ENCODE measurements at regions not wholly inside any gene's neighbourhood (a gene's known extent, or its start where the extent isn't known, plus 50 kb on each side); places are given as distances from the start of the nearest gene placed in this dataset.
A peak's percentile ranks its signal among the peaks of the same experiment; 100 is the strongest.

DNA sequence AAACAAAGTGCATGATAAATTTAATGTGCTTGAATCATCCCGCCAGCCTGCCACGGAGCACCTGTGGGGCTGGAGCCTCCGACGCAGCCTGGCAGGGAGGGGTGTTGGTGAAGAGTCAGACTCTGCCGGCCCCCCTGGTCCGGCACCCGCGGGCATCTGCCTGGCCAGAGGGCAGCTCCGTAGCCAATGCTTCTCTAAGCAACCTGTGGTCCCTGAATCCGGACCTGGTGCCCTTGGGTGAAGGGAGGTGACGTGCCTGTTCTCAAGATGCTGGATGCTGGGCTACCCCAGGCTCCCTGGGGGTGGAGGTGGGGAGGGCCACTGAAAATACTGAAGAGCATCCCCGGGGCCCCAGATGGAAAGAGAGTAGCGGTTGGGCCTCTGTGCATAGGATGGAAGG lies 158.6 kb upstream of the C14orf180 start:
- Mint-ChIP-seq H3K27ac (no peak overlapping the region), H3K4me3 (no peak overlapping the region), H3K27me3 (peaks cover 4% of the 10 kb centered on the region), H3K9me3 (no peaks in the 10 kb centered on the region), H3K4me1 (ENCODE audit: low read depth) (no peaks in the 10 kb centered on the region), H3K36me3 (ENCODE audit: low read depth) (no peaks in the 10 kb centered on the region)
- DNase-seq (peak in 1 of 14 experiments; percentile 17), ATAC-seq (ENCODE audit: poor library complexity) (no peak)
- no peaks in the 10 kb centered on the region for H3K4me1 ChIP-seq (ENCODE audit: insufficient read depth, low read length)
- intact Hi-C loops (cut with DNase I, micrococcal nuclease) = no loop called here
- TF ChIP-seq, protein P1, sequence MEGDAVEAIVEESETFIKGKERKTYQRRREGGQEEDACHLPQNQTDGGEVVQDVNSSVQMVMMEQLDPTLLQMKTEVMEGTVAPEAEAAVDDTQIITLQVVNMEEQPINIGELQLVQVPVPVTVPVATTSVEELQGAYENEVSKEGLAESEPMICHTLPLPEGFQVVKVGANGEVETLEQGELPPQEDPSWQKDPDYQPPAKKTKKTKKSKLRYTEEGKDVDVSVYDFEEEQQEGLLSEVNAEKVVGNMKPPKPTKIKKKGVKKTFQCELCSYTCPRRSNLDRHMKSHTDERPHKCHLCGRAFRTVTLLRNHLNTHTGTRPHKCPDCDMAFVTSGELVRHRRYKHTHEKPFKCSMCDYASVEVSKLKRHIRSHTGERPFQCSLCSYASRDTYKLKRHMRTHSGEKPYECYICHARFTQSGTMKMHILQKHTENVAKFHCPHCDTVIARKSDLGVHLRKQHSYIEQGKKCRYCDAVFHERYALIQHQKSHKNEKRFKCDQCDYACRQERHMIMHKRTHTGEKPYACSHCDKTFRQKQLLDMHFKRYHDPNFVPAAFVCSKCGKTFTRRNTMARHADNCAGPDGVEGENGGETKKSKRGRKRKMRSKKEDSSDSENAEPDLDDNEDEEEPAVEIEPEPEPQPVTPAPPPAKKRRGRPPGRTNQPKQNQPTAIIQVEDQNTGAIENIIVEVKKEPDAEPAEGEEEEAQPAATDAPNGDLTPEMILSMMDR (IDR thresholded peaks at IDR 0.05) = no peak
- POLR2A ChIA-PET = no interaction called here
- H3K4me3 ChIP-seq (ENCODE audit: low read length) = no peak overlapping the region
- no peaks in the 10 kb centered on the region for H3K9me3 ChIP-seq (ENCODE audit: control insufficient read depth in 1 of 2, insufficient read depth in 1 of 2, low read length in 2 of 2)
- H3K27ac ChIP-seq (ENCODE audit: low read depth in 1 of 2, low read length in 2 of 2) = no peak overlapping the region
- H3K27me3 ChIP-seq (ENCODE audit: control insufficient read depth in 1 of 2, insufficient read depth in 2 of 2, low read length in 2 of 2) = no peaks in the 10 kb centered on the region
- no peaks in the 10 kb centered on the region for H3K36me3 ChIP-seq (ENCODE audit: insufficient read depth, low read length)
- CTCF ChIA-PET = no interaction called here

DNA sequence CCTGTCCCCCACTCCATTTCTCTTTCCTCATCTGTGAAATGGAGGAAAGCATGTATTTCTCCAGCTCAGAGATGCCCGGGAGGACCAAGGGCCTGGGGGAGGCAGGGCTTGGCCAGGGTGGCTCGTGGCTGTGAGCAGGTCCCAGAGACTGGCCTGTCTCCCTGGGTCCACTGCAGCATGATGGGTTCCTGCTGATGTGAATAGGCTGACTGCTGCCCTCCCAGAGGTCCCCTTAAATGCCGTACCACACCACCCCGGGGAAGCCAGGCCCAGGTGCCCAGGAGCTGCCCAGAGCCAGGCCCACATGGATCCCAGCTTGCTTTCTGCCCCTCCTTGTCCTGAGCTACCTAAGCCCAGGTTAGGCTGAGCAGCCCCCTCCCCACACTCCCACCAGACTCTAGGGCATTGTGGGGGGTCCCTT lies 158.2 kb upstream of the C14orf180 start:
- H3K27ac Mint-ChIP-seq = no peak overlapping the region
- POLR2A ChIA-PET = no interaction called here

DNA sequence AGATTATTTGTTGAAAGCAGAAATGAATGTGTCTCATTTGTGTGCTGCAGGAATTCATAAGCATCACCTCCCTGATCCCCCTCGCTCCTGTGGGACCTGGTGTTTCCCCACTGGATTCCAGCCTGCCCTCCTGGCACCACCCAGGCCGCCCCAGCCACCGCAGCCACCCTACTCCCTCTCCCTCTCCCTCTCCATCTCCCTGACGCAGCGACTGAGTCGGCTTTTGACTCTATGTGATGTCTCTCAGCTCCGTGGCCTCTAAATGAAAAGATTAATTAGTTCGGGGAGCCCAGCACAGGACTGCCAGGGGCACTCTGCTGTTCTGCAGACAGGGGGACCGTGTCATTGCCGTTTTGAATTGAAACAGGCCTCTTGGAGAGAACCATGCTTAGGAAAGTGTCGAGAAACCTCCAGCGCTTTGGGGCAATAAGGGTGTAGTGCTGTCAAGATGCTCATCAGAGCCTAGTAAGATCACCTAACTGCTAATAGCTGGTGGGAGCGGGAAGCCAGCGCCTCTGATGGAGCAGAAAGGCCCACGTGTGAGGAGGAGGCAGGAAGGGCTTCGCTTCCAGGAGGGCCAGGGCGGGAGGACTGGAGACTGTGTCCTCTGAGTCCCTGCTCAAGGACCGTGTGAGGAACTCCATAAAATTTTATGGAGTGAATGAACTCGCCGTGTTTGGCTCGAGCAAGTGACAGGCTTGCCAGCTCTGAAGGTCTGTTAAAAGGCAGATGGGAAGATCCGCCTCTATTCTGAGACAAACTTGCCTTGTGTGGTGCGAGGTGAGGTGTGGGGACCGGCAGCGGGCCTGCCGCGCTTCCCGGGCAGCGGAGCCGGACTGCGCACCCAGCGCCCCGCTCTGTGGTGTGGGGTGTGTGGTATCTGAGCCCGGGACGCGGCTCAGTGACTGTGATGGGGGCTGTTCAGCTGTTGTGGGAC lies 157.4 kb upstream of the C14orf180 start:
- Histone ChIP-seq H3K27me3 (ENCODE audit: control insufficient read depth in 1 of 2, insufficient read depth in 2 of 2, low read length in 2 of 2) (no peaks in the 10 kb centered on the region), H3K4me3 (ENCODE audit: low read length) (no peak overlapping the region), H3K9me3 (ENCODE audit: control insufficient read depth in 1 of 2, insufficient read depth in 1 of 2, low read length in 2 of 2) (no peaks in the 10 kb centered on the region), H3K27ac (ENCODE audit: low read depth in 1 of 2, low read length in 2 of 2) (no peak overlapping the region), H3K36me3 (ENCODE audit: insufficient read depth, low read length) (no peaks in the 10 kb centered on the region), H3K4me1 (ENCODE audit: insufficient read depth, low read length) (no peaks in the 10 kb centered on the region)
- ATAC-seq (ENCODE audit: poor library complexity) = no peak
- Mint-ChIP-seq H3K9me3 (no peaks in the 10 kb centered on the region), H3K27me3 (no peaks in the 10 kb centered on the region), H3K4me1 (ENCODE audit: low read depth) (no peaks in the 10 kb centered on the region), H3K27ac (no peak overlapping the region), H3K36me3 (ENCODE audit: low read depth) (no peaks in the 10 kb centered on the region), H3K4me3 (no peak overlapping the region)
- DNase-seq = no peak
- ChIA-PET CTCF (no interaction called here), POLR2A (no interaction called here)
- intact Hi-C loops (cut with DNase I, micrococcal nuclease) = no loop called here
- TF ChIP-seq, protein P1 (IDR thresholded peaks at IDR 0.05) = no peak

More for the DNA sequence above, 158.2 kb upstream of the C14orf180 start:
- H3K27me3 Mint-ChIP-seq = no peaks in the 10 kb centered on the region
- Histone ChIP-seq H3K4me1 (ENCODE audit: insufficient read depth, low read length) (no peaks in the 10 kb centered on the region), H3K9me3 (ENCODE audit: control insufficient read depth in 1 of 2, insufficient read depth in 1 of 2, low read length in 2 of 2) (no peaks in the 10 kb centered on the region), H3K36me3 (ENCODE audit: insufficient read depth, low read length) (no peaks in the 10 kb centered on the region), H3K27me3 (ENCODE audit: control insufficient read depth in 1 of 2, insufficient read depth in 2 of 2, low read length in 2 of 2) (no peaks in the 10 kb centered on the region), H3K4me3 (ENCODE audit: low read length) (no peak overlapping the region), H3K27ac (ENCODE audit: low read depth in 1 of 2, low read length in 2 of 2) (no peak overlapping the region)
- TF ChIP-seq, protein P1 (IDR thresholded peaks at IDR 0.05) = no peak
- H3K9me3 Mint-ChIP-seq = no peaks in the 10 kb centered on the region
- no peak for ATAC-seq (ENCODE audit: poor library complexity)
- DNase-seq = peak in 1 of 14 experiments; percentile 27
- intact Hi-C loops (cut with DNase I, micrococcal nuclease) = no loop called here
- H3K4me1 Mint-ChIP-seq (ENCODE audit: low read depth) = no peaks in the 10 kb centered on the region
- H3K36me3 Mint-ChIP-seq (ENCODE audit: low read depth) = no peaks in the 10 kb centered on the region
- CTCF ChIA-PET = no interaction called here
- H3K4me3 Mint-ChIP-seq = no peak overlapping the region
